PC-3 (cell line): ENCODE measurements at regions not wholly inside any gene's neighbourhood (a gene's known extent, or its start where the extent isn't known, plus 50 kb on each side); places are given as distances from the start of the nearest gene placed in this dataset.
A peak's percentile ranks its signal among the peaks of the same experiment; 100 is the strongest.

ENCODE experiments used
- EZH2phosphoT487 ChIP-seq: fragments of 300-600 bp; sonication (generic); IDR thresholded peaks from 2 replicates; pipeline ENCODE4 v1.6.1; 2018; ENCODE audit warnings: mild to moderate bottlenecking, antibody characterized with exemption, low read length, borderline replicate concordance
- TF ChIP-seq, protein P1 (sequence below): fragments of 300-600 bp; sonication (generic); conservative IDR thresholded peaks from 2 replicates; pipeline ENCODE4 v1.5.1; 2017; ENCODE audit warnings: antibody characterized with exemption, low read depth, mild to moderate bottlenecking, low read length

DNA sequence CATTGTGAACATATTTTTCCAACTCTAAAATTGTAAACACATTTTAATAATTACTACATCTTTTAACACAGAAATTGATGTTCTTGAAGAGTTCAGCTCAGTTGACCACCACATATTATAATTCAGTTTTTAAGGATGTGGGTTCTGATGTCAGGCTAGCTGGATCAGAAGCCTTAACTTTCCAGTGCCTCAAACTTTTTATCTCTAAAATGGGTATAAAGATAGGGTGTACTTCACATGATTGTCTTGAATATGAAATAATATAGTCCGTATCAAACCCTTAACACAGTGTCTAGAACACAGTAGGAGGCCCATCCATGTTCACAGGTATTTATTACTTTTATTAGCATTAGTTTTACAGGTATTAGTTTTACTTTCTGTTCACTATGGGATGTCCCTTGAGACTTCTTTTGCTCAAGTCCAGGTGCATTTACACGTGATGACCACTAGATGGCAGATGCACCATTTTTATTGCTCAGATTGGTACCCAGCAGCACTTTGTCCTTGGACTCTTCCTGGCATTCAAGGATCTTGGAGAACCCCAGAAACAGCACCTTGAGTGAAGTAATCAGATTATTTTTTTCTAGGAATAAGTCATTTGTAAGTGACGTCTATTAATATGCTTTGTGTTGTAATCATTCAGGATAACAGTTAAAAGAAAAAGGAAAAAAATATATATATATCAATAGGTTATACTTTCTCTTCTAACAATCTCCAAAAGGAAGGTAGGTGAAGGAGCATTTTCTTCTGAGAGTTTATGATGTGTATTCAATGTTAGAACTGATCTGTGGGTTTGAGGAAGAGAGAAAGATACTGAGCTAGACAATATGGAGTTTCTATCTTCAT is 580.2 kb downstream of the ETNK1 start:
- TF ChIP-seq, protein P1, sequence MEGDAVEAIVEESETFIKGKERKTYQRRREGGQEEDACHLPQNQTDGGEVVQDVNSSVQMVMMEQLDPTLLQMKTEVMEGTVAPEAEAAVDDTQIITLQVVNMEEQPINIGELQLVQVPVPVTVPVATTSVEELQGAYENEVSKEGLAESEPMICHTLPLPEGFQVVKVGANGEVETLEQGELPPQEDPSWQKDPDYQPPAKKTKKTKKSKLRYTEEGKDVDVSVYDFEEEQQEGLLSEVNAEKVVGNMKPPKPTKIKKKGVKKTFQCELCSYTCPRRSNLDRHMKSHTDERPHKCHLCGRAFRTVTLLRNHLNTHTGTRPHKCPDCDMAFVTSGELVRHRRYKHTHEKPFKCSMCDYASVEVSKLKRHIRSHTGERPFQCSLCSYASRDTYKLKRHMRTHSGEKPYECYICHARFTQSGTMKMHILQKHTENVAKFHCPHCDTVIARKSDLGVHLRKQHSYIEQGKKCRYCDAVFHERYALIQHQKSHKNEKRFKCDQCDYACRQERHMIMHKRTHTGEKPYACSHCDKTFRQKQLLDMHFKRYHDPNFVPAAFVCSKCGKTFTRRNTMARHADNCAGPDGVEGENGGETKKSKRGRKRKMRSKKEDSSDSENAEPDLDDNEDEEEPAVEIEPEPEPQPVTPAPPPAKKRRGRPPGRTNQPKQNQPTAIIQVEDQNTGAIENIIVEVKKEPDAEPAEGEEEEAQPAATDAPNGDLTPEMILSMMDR: peak; percentile 73
- no peak for TF ChIP-seq EZH2phosphoT487
